GM12878 (cell line): ENCODE measurements at regions not wholly inside any gene's neighbourhood (a gene's known extent, or its start where the extent isn't known, plus 50 kb on each side); places are given as distances from the start of the nearest gene placed in this dataset.
"Not testable (repeated sequence)": the region's sequence is repeated elsewhere in the genome, so short reads cannot be mapped to it uniquely, and the experiment has no call there.

Experiments used
- ATAC-seq: fragments of 200-7000 bp; cut with Tn5 transposase; 3 replicates; pipeline ENCODE4 v1.9.1; 2020; ENCODE audit warnings: mild to moderate bottlenecking, moderate library complexity
- BruUV-seq: library from RNA; stranded (reverse); fragments of 400-500 nt; replicated peaks from 2 replicates; lab custom pipeline; 2021; lab: Mats Ljungman, UMichigan
- CTCF ChIA-PET: fragments of 300-600 bp; sonication (Branson Sonifier 250); formaldehyde crosslinking; extraction: SDS; loops from one replicate; lab custom pipeline; 2021; ENCODE audit warnings: inconsistent platforms; lab: Yijun Ruan, JAX
- POLR2A ChIA-PET: fragments of 350-600 bp; formaldehyde crosslinking; extraction: SDS; loops from one replicate; lab custom pipeline; 2021; ENCODE audit warnings: inconsistent platforms; lab: Charles Lee
- RAD21 ChIA-PET: fragments of 300-600 bp; sonication (Branson Sonifier 250); formaldehyde crosslinking; loops from one replicate; lab custom pipeline; 2023; ENCODE audit warnings: antibody characterized with exemption; ENCODE audit not compliant: unreplicated experiment; lab: Charles Lee
- SMC1A ChIA-PET: fragments of 300-600 bp; sonication (Branson Sonifier 250); formaldehyde crosslinking; loops from one replicate; lab custom pipeline; 2023; ENCODE audit not compliant: unreplicated experiment, uncharacterized antibody; lab: Charles Lee
- DNase-seq: peaks from one replicate; pipeline ENCODE4 v3.0.0-alpha.2; 2011; ENCODE audit warnings: low read depth, low spot score
- FAIRE-seq: peaks from 3 replicates; lab custom pipeline; 2011; peaks lifted over from hg19 to GRCh38; lab: Jason Lieb, UNC
- H2AFZ ChIP-seq: 2 replicates; pipeline ENCODE4 v1.6.0; 2011; ENCODE audit warnings: low read depth, low read length, control low read depth; ENCODE audit not compliant: control insufficient read depth
- H3K27ac ChIP-seq: 2 replicates; pipeline ENCODE4 v1.5.1; 2011; ENCODE audit warnings: control low read depth; ENCODE audit not compliant: control insufficient read depth, insufficient read depth
- H3K27me3 ChIP-seq, 2 experiments: replicated peaks in 1 of 2; 2 replicates each; pipeline versions ENCODE4 v1.6.0 to v1.6.1; 2011; ENCODE audit warnings: low read length in 1 of 2; ENCODE audit not compliant: control insufficient read depth in 2 of 2, insufficient read depth in 2 of 2
- H3K36me3 ChIP-seq, 2 experiments: 2 replicates each; pipeline ENCODE4 v1.5.1; 2011; ENCODE audit warnings: low read length in 1 of 2; ENCODE audit not compliant: control insufficient read depth in 2 of 2, insufficient read depth in 2 of 2
- H3K4me1 ChIP-seq: 2 replicates; pipeline ENCODE4 v1.6.1; 2011; ENCODE audit warnings: mild to moderate bottlenecking, low read length, moderate library complexity, mixed read lengths; ENCODE audit not compliant: control insufficient read depth, insufficient read depth
- H3K4me2 ChIP-seq: 2 replicates; pipeline ENCODE4 v1.6.0; 2011; ENCODE audit warnings: control low read depth; ENCODE audit not compliant: control insufficient read depth, insufficient read depth
- H3K4me3 ChIP-seq: fragments of 200-600 bp; sonication (generic); 2 replicates; pipeline ENCODE4 v1.5.1; 2016
- H3K79me2 ChIP-seq: 2 replicates; pipeline ENCODE4 v1.6.0; 2011; ENCODE audit warnings: low read length; ENCODE audit not compliant: control insufficient read depth, insufficient read depth
- H3K9ac ChIP-seq: 2 replicates; pipeline ENCODE4 v1.8.0; 2011; ENCODE audit warnings: low read length, control low read depth, mixed read lengths; ENCODE audit not compliant: control insufficient read depth, insufficient read depth
- H3K9me3 ChIP-seq: replicated peaks from 3 replicates; pipeline ENCODE4 v1.5.1; 2011; ENCODE audit warnings: mild to moderate bottlenecking, low read length; ENCODE audit not compliant: control insufficient read depth, insufficient read depth
- H4K20me1 ChIP-seq: 2 replicates; pipeline ENCODE4 v1.6.0; 2011; ENCODE audit not compliant: control insufficient read depth, insufficient read depth
- CHD1 ChIP-seq: IDR thresholded peaks from 2 replicates; pipeline ENCODE4 v1.6.1; 2012; ENCODE audit warnings: low read depth, low read length, improper control_type of control experiment
- CREM ChIP-seq: IDR thresholded peaks from 2 replicates; pipeline ENCODE4 v1.6.1; 2014; ENCODE audit warnings: antibody characterized with exemption, low read depth
- EED ChIP-seq: sonication (generic); IDR thresholded peaks from 2 replicates; pipeline ENCODE4 v1.6.1; 2016; ENCODE audit warnings: antibody characterized with exemption, low read depth
- FOXM1 ChIP-seq: IDR thresholded peaks from 2 replicates; pipeline ENCODE4 v1.6.1; 2012; ENCODE audit warnings: low read depth, mild to moderate bottlenecking, inconsistent platforms, low read length, moderate library complexity
- GATAD2B ChIP-seq: fragments of 450-650 bp; conservative IDR thresholded peaks from 2 replicates; pipeline ENCODE4 v1.6.1; 2017; ENCODE audit warnings: low read depth, mild to moderate bottlenecking, moderate library complexity
- IKZF2 ChIP-seq, 2 experiments: fragments of 450-650 bp; IDR thresholded peaks; 2 replicates each; pipeline ENCODE4 v1.6.1; 2017; ENCODE audit warnings: mild to moderate bottlenecking in 2 of 2, moderate library complexity in 2 of 2
- KAT2A ChIP-seq: conservative IDR thresholded peaks from 2 replicates; pipeline ENCODE4 v1.6.1; 2011; ENCODE audit warnings: low read depth, low read length; ENCODE audit not compliant: control insufficient read depth
- NR2C1 ChIP-seq: fragments of 450-650 bp; IDR thresholded peaks from 2 replicates; pipeline ENCODE4 v1.6.1; 2017; ENCODE audit warnings: antibody characterized with exemption, mild to moderate bottlenecking, moderate library complexity
- NR2C2 ChIP-seq: IDR thresholded peaks from 2 replicates; pipeline ENCODE4 v1.6.1; 2011; ENCODE audit warnings: borderline replicate concordance, low read depth; ENCODE audit not compliant: control insufficient read depth, insufficient read length
- RCOR1 ChIP-seq: conservative IDR thresholded peaks from 2 replicates; pipeline ENCODE4 v1.6.1; 2012; ENCODE audit warnings: low read depth, low read length, improper control_type of control experiment
- RELB ChIP-seq: fragments of 450-650 bp; IDR thresholded peaks from 2 replicates; pipeline ENCODE4 v1.6.1; 2017; ENCODE audit warnings: low read depth, mild to moderate bottlenecking, moderate library complexity
- SREBF1 ChIP-seq: IDR thresholded peaks from 2 replicates; pipeline ENCODE4 v1.6.1; 2012; ENCODE audit warnings: mild to moderate bottlenecking, low read length
- STAT1 ChIP-seq: fragments of 450-650 bp; conservative IDR thresholded peaks from 2 replicates; pipeline ENCODE4 v1.6.1; 2014; ENCODE audit warnings: antibody characterized with exemption, mild to moderate bottlenecking
- WRNIP1 ChIP-seq: IDR thresholded peaks from 2 replicates; pipeline ENCODE4 v1.6.1; 2011; ENCODE audit warnings: low read depth, low read length, improper control_type of control experiment, borderline replicate concordance
- ZSCAN29 ChIP-seq: fragments of 450-650 bp; IDR thresholded peaks from 2 replicates; pipeline ENCODE4 v1.6.1; 2017; ENCODE audit warnings: mild to moderate bottlenecking, moderate library complexity
- WGBS: methylation state at CpG from one replicate; pipeline ENCODE4 v1.1.6; 2016; ENCODE audit warnings: low lambda C conversion rate; ENCODE audit not compliant: insufficient replicate concordance, insufficient coverage; ENCODE audit errors: missing lambda C conversion rate; 5-methylcytosine and 5-hydroxymethylcytosine counted together
- in situ Hi-C: fragments of 300-500 bp; cut with MboI; formaldehyde crosslinking; loops from 9 replicates; pipeline ENCODE4 v1.14.3; 2018; ENCODE audit warnings: mixed read lengths
- intact Hi-C: fragments of 100-400 bp; cut with micrococcal nuclease; formaldehyde crosslinking; loops from one replicate; pipeline ENCODE4 v1.14.2; 2022; ENCODE audit not compliant: unreplicated experiment

- H3K79me2 ChIP-seq, result no peaks in the 10 kb centered on the region
- H3K4me3 ChIP-seq, result no peak overlapping the region
- H3K9me3 ChIP-seq, result no peaks in the 10 kb centered on the region
- POLR2A ChIA-PET, result interaction anchor here (0.6 kb wide), 1 partner anchor 304 kb away, joined by 3 read pairs; no protein-coding TSS in a partner anchor
- no peaks in the 10 kb centered on the region for H3K36me3 ChIP-seq
- no peak overlapping the region for H3K4me2 ChIP-seq
- no peaks in the 10 kb centered on the region for H3K27me3 ChIP-seq
- TF ChIP-seq FOXM1, result no peak
- no peak for TF ChIP-seq CREM
- no peak for TF ChIP-seq STAT1
- TF ChIP-seq SREBF1, result no peak
- TF ChIP-seq RCOR1, result no peak
- TF ChIP-seq NR2C1, result no peak
- TF ChIP-seq RELB, result no peak
- no peak for TF ChIP-seq ZSCAN29
- TF ChIP-seq KAT2A, result no peak
- no peak for TF ChIP-seq EED
- no peak for TF ChIP-seq IKZF2 (IDR thresholded peaks at IDR 0.05)
- TF ChIP-seq NR2C2, result no peak
- TF ChIP-seq CHD1, result no peak
- no peak for TF ChIP-seq GATAD2B
- TF ChIP-seq WRNIP1, result no peak
- in situ Hi-C loops, result no loop called here
- SMC1A ChIA-PET, result no interaction called here
- no peak overlapping the region for H2AFZ ChIP-seq
- H3K4me1 ChIP-seq, result no peaks in the 10 kb centered on the region
- no peak for FAIRE-seq
- ATAC-seq, result no peak
- WGBS, result 29% methylated on average over 1 of the region's 1 CpG
- CTCF ChIA-PET, result no interaction called here
- intact Hi-C loops, result no loop called here
- RAD21 ChIA-PET, result no interaction called here
- H3K27ac ChIP-seq, result no peak overlapping the region
- BruUV-seq, result no TSS peak
- no peaks in the 10 kb centered on the region for H4K20me1 ChIP-seq
- no peak for DNase-seq
- no peak overlapping the region for H3K9ac ChIP-seq
Measured at GRCh38 chr11:21736404-21736803, 456.5 kb upstream of the ANO5 start.

GRCh38 chr11:21752475-21753243 is 440.2 kb upstream of the ANO5 start:
- CTCF ChIA-PET, DNase-seq, in situ Hi-C loops, RAD21 ChIA-PET, H3K9me3 ChIP-seq, SMC1A ChIA-PET, BruUV-seq, intact Hi-C loops, H3K79me2 ChIP-seq, FAIRE-seq, ATAC-seq, H3K4me2 ChIP-seq, H3K9ac ChIP-seq, H3K36me3 ChIP-seq, H2AFZ ChIP-seq, H3K4me3 ChIP-seq, H3K4me1 ChIP-seq, POLR2A ChIA-PET, H4K20me1 ChIP-seq, H3K27me3 ChIP-seq, H3K27ac ChIP-seq: not testable (repeated sequence)
- 63% methylated on average over 37 of the region's 37 CpGs for WGBS
